Thoracic aorta (tissue), 2 donors: ENCODE measurements at regions not wholly inside any gene's neighbourhood (a gene's known extent, or its start where the extent isn't known, plus 50 kb on each side); places are given as distances from the start of the nearest gene placed in this dataset.

ENCODE experiments used
- ATAC-seq: fragments of 150-250 bp; one replicate; pipeline ENCODE4 v1.8.0; 2017; ENCODE audit warnings: low read depth; ENCODE audit not compliant: insufficient number of reproducible peaks, low FRiP score
- DNase-seq: peaks from one replicate; pipeline ENCODE4 v3.0.0-alpha.2; 2020; ENCODE audit warnings: low spot score
- H3K27ac ChIP-seq, 2 donors: fragments of 200-600 bp; sonication (generic); 1 replicate in 1 of 2; 2 replicates in 1 of 2; pipeline ENCODE4 v1.5.1; 2016; ENCODE audit warnings: mild to moderate bottlenecking in 2 of 2, moderate library complexity in 2 of 2
- H3K27me3 ChIP-seq: fragments of 200-600 bp; sonication (generic); replicated peaks from 2 replicates; pipeline ENCODE4 v1.6.0; 2016; ENCODE audit warnings: mild to moderate bottlenecking; ENCODE audit not compliant: insufficient read depth
- H3K36me3 ChIP-seq: fragments of 200-600 bp; sonication (generic); one replicate; pipeline ENCODE4 v1.5.1; 2016
- H3K4me1 ChIP-seq, 2 donors: fragments of 200-600 bp; sonication (generic); 1 replicate in 1 of 2; 2 replicates in 1 of 2; pipeline versions ENCODE4 v1.5.1 to v1.6.0; 2016; ENCODE audit warnings: low read depth in 2 of 2, mild to moderate bottlenecking in 1 of 2; ENCODE audit not compliant: control insufficient read depth in 1 of 2
- H3K4me3 ChIP-seq: fragments of 200-600 bp; sonication (generic); 2 replicates; pipeline ENCODE4 v1.5.1; 2016; ENCODE audit warnings: mild to moderate bottlenecking
- H3K9me3 ChIP-seq: fragments of 200-600 bp; sonication (generic); 2 replicates; pipeline ENCODE4 v1.5.1; 2016
- TF ChIP-seq, protein P1 (sequence below): fragments of 200-600 bp; sonication (generic); IDR thresholded peaks from one replicate; pipeline ENCODE4 v1.5.1; 2019; ENCODE audit warnings: antibody characterized with exemption

DNA sequence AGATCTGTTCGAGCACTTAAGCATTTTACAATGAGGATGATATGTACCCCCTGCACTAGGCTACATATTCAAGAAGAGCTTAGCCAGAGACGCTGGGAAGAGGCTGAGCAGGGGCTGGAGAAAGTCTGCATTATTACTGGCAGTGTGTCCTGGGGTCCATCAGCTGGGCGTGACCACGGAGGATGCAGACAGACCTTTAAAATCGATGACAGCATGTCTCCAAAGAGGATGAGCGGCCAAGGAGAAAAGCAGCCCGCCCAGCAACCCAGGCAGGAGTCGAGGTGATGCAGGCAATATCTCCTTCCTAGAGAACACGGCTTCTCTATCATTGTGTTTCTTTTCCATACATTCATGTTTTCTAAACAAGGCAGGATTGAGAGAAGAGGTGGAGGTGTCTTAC is 300.7 kb downstream of the USP46 start:
- no peaks in the 10 kb centered on the region for H3K9me3 ChIP-seq
- H3K27me3 ChIP-seq = no peaks in the 10 kb centered on the region
- H3K27ac ChIP-seq = no peak overlapping the region
- DNase-seq (no peak), ATAC-seq (no peak)
- no peaks in the 10 kb centered on the region for H3K36me3 ChIP-seq
- TF ChIP-seq, protein P1, sequence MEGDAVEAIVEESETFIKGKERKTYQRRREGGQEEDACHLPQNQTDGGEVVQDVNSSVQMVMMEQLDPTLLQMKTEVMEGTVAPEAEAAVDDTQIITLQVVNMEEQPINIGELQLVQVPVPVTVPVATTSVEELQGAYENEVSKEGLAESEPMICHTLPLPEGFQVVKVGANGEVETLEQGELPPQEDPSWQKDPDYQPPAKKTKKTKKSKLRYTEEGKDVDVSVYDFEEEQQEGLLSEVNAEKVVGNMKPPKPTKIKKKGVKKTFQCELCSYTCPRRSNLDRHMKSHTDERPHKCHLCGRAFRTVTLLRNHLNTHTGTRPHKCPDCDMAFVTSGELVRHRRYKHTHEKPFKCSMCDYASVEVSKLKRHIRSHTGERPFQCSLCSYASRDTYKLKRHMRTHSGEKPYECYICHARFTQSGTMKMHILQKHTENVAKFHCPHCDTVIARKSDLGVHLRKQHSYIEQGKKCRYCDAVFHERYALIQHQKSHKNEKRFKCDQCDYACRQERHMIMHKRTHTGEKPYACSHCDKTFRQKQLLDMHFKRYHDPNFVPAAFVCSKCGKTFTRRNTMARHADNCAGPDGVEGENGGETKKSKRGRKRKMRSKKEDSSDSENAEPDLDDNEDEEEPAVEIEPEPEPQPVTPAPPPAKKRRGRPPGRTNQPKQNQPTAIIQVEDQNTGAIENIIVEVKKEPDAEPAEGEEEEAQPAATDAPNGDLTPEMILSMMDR = no peak
- no peaks in the 10 kb centered on the region for H3K4me1 ChIP-seq
- no peak overlapping the region for H3K4me3 ChIP-seq

DNA sequence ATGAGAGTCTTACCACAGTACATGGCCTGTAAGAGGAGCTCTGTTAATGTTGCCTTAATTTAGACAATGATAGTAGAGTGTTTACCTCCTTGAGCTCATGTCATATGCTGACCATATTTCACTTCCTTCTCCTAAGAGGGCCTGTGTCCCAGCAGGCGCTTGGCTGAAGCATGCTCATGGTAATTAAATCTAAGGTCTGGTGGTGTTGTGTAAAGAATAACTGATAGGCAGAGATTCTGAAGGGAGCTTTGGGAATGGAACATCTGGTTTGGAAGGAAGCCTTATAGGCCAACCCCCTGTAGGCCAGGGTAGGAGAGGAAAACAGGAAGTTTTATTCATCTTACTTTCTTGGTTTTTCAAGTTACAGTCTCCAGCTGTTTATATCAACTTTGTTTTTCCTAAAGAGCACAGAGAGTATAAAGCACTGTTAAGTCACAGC is 300.2 kb downstream of the USP46 start:
- H3K27ac ChIP-seq = no peak overlapping the region
- no peaks in the 10 kb centered on the region for H3K27me3 ChIP-seq
- ATAC-seq (no peak), DNase-seq (no peak)
- H3K36me3 ChIP-seq = no peaks in the 10 kb centered on the region
- H3K4me1 ChIP-seq = no peaks in the 10 kb centered on the region
- no peak overlapping the region for H3K4me3 ChIP-seq
- H3K9me3 ChIP-seq = no peaks in the 10 kb centered on the region
- TF ChIP-seq, protein P1 = no peak

GRCh38 chr4:52366191-52366590 is 292.9 kb downstream of the USP46 start:
- TF ChIP-seq, protein P1 = no peak
- DNase-seq = no peak
- no peak for ATAC-seq

GRCh38 chr4:52366621-52367020 is 292.5 kb downstream of the USP46 start:
- DNase-seq = no peak
- Histone ChIP-seq H3K27me3 (no peaks in the 10 kb centered on the region), H3K4me1 (no peaks in the 10 kb centered on the region), H3K9me3 (no peaks in the 10 kb centered on the region), H3K4me3 (no peak overlapping the region), H3K36me3 (no peaks in the 10 kb centered on the region), H3K27ac (no peak overlapping the region)
- ATAC-seq = no peak
- TF ChIP-seq, protein P1 = no peak

More at GRCh38 chr4:52366191-52366590, 292.9 kb downstream of the USP46 start:
- Histone ChIP-seq H3K9me3 (no peaks in the 10 kb centered on the region), H3K4me1 (no peaks in the 10 kb centered on the region), H3K27ac (no peak overlapping the region), H3K36me3 (no peaks in the 10 kb centered on the region), H3K27me3 (no peaks in the 10 kb centered on the region), H3K4me3 (no peak overlapping the region)

GRCh38 chr4:52367282-52367830 is 291.7 kb downstream of the USP46 start:
- no peaks in the 10 kb centered on the region for H3K9me3 ChIP-seq
- H3K27ac ChIP-seq = no peak overlapping the region
- H3K36me3 ChIP-seq = no peaks in the 10 kb centered on the region
- H3K27me3 ChIP-seq = no peaks in the 10 kb centered on the region
- ATAC-seq = no peak
- TF ChIP-seq, protein P1 = no peak
- H3K4me1 ChIP-seq = no peaks in the 10 kb centered on the region
- no peak overlapping the region for H3K4me3 ChIP-seq
- no peak for DNase-seq
